Left lung (tissue), 4 donors: ENCODE measurements at regions not wholly inside any gene's neighbourhood (a gene's known extent, or its start where the extent isn't known, plus 50 kb on each side); places are given as distances from the start of the nearest gene placed in this dataset.

Experiments used
- ATAC-seq: fragments of 200-7000 bp; cut with Tn5 transposase; one replicate; pipeline ENCODE4 v1.9.1; 2020; ENCODE audit warnings: moderate library complexity
- DNase-seq, 4 donors: peaks; one replicate each; pipeline ENCODE4 v3.0.0-alpha.2; 2013 to 2020
- H3K27ac ChIP-seq, 2 donors: fragments of 200-600 bp; sonication (generic) in 1 of 2; one replicate each; pipeline versions ENCODE4 v1.5.0 to v1.8.0; 2020 to 2021
- H3K27me3 ChIP-seq, 2 donors: fragments of 200-600 bp; sonication (generic) in 1 of 2; one replicate each; pipeline versions ENCODE4 v1.5.0 to v1.8.0; 2020 to 2021
- H3K36me3 ChIP-seq, 2 donors: fragments of 200-600 bp; sonication (generic) in 1 of 2; one replicate each; pipeline versions ENCODE4 v1.5.0 to v1.8.0; 2020 to 2021
- H3K4me1 ChIP-seq, 2 donors: fragments of 200-600 bp; one replicate each; pipeline ENCODE4 v1.8.0; 2021
- H3K4me3 ChIP-seq, 2 donors: fragments of 200-600 bp; sonication (generic) in 1 of 2; one replicate each; pipeline versions ENCODE4 v1.5.0 to v1.8.0; 2020 to 2021; ENCODE audit warnings: mild to moderate bottlenecking in 1 of 2
- H3K9me3 ChIP-seq, 2 donors: fragments of 200-600 bp; sonication (generic) in 1 of 2; one replicate each; pipeline versions ENCODE4 v1.5.0 to v1.8.0; 2020 to 2021
- intact Hi-C, 2 donors: fragments of 100-400 bp; cut with DNase I; formaldehyde crosslinking; loops; one replicate each; pipeline versions ENCODE4 v1.11.2 to v1.14.2; 2022
- TF ChIP-seq, protein P1 (sequence below), 2 donors: fragments of 200-600 bp; sonication (generic) in 1 of 2; IDR thresholded peaks; one replicate each; pipeline versions ENCODE4 v1.5.0 to v1.8.0; 2021; ENCODE audit warnings: antibody characterized with exemption in 2 of 2
- donor health status: DM: no; HTN: yes; CAD: no.
- donor health status: DM: no; HTN: no; CAD: no.

DNA sequence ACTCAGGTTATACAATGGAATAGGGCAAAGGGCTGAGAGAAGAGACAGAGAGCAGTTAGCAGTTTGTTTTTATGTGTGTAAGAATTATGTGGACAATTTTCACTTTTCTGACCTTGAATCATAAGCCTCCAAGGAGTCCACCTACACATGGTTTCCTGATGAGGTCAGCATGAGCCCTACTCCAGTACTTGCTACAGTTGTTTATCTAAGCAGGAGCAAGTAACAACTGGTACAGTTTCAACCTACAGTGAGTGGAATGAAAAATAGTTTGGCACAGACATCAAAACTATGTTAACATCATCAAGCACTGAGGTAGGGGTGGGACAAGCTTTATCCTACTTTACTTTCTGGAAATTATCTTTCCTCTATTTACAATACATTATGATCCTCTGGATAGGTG, 426.7 kb upstream of the ID4 start:
- H3K9me3 ChIP-seq = peaks cover 0 to 8% of the 10 kb centered on the region in 2 donors
- peak; percentile 98 for ATAC-seq
- peak in 1 of 4 donors; percentile 34 for DNase-seq
- no peak overlapping the region for H3K27ac ChIP-seq
- intact Hi-C loops = no loop called here
- TF ChIP-seq, protein P1, sequence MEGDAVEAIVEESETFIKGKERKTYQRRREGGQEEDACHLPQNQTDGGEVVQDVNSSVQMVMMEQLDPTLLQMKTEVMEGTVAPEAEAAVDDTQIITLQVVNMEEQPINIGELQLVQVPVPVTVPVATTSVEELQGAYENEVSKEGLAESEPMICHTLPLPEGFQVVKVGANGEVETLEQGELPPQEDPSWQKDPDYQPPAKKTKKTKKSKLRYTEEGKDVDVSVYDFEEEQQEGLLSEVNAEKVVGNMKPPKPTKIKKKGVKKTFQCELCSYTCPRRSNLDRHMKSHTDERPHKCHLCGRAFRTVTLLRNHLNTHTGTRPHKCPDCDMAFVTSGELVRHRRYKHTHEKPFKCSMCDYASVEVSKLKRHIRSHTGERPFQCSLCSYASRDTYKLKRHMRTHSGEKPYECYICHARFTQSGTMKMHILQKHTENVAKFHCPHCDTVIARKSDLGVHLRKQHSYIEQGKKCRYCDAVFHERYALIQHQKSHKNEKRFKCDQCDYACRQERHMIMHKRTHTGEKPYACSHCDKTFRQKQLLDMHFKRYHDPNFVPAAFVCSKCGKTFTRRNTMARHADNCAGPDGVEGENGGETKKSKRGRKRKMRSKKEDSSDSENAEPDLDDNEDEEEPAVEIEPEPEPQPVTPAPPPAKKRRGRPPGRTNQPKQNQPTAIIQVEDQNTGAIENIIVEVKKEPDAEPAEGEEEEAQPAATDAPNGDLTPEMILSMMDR (IDR thresholded peaks at IDR 0.05) = no peak
- H3K4me3 ChIP-seq = no peak overlapping the region
- no peaks in the 10 kb centered on the region for H3K4me1 ChIP-seq
- no peaks in the 10 kb centered on the region for H3K36me3 ChIP-seq
- no peaks in the 10 kb centered on the region for H3K27me3 ChIP-seq

DNA sequence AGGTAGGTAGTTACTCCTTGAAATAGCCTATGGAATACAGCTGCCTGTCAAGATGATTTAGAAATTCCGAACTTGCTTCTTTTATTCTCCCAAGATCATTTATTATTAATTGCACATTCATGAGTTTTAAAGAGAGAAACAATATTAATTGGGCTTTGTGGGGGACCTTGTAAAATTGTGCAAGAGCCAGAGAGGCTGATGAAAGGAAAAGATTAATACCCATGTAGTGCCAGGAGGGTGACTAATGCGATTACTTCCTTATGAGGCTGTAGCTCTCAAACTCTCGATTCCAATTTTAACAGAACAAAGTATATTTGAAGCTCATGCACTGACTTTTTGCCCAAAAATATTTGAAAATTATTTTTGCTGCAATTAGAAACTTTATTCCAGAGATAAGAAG, 423.8 kb upstream of the ID4 start:
- Histone ChIP-seq H3K27ac (no peak overlapping the region), H3K27me3 (no peaks in the 10 kb centered on the region), H3K9me3 (no peaks in the 10 kb centered on the region), H3K36me3 (no peaks in the 10 kb centered on the region), H3K4me3 (no peak overlapping the region), H3K4me1 (no peaks in the 10 kb centered on the region)
- DNase-seq (no peak), ATAC-seq (no peak)
- intact Hi-C loops = no loop called here
- TF ChIP-seq, protein P1 (IDR thresholded peaks at IDR 0.05) = no peak

DNA sequence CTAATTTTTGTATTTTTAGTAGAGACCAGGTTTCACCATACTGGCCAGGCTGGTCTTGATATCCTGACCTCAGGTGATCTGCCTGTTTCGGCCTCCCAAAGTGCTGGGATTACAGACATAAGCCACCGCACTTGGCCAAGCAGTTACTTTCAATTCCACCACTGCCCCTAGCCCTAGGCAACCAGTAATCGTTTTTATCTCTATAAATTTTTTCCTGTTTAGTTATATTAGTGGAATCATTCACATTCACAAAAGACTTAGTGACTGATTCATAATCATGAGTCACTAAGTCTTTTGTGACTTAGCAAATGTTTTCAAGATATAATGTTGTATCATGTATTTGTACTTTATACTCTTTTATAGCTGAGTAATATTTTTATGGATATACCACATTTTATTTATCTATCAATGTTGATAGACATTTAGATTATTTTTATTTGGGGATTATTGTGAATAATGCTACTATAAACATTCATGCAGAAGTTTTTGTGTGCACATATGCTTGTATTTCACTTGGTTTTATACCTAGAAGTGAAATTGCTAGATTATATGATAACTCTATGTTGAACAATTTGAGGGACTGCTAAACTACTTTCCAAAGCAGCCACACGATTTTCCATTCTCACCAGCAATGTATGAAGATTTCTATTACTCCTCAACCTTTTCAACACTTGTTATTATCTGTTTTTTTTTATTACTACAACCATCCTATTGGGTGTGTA, 421.4 kb upstream of the ID4 start:
- Histone ChIP-seq H3K27me3 (no peaks in the 10 kb centered on the region), H3K9me3 (no peaks in the 10 kb centered on the region), H3K4me1 (no peaks in the 10 kb centered on the region), H3K4me3 (no peak overlapping the region), H3K36me3 (no peaks in the 10 kb centered on the region), H3K27ac (no peak overlapping the region)
- intact Hi-C loops = no loop called here
- DNase-seq = no peak
- TF ChIP-seq, protein P1 (IDR thresholded peaks at IDR 0.05) = no peak
- no peak for ATAC-seq

DNA sequence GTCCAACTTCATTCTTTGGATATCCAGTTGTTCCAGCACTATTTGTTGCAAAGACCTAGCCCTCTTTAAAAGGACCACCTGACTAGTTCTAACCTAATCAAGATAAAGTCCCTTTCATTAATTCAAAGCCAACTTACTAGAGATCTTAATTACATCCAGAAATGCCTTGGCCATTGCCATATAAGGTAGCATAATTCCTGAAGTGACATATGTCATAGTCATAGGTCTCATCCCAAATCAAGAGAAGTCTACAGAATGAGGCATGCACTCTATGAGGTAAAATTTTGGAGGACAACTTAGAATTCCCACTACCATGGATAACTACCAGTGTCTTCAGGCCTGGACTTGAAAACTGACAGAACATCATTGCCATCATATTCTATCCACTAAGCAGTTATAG, 420.4 kb upstream of the ID4 start:
- no peaks in the 10 kb centered on the region for H3K36me3 ChIP-seq
- TF ChIP-seq, protein P1 (IDR thresholded peaks at IDR 0.05) = no peak
- H3K9me3 ChIP-seq = peaks cover 0 to 4% of the 10 kb centered on the region in 2 donors
- H3K27ac ChIP-seq = no peak overlapping the region
- no peaks in the 10 kb centered on the region for H3K4me1 ChIP-seq
- H3K4me3 ChIP-seq = no peak overlapping the region
- DNase-seq = no peak
- no peak for ATAC-seq
- H3K27me3 ChIP-seq = no peaks in the 10 kb centered on the region
- intact Hi-C loops = no loop called here

- no peaks in the 10 kb centered on the region for H3K4me1 ChIP-seq
- H3K9me3 ChIP-seq = peaks cover 0 to 8% of the 10 kb centered on the region in 2 donors
- peak; percentile 53 for ATAC-seq
- no peak overlapping the region for H3K4me3 ChIP-seq
- no peaks in the 10 kb centered on the region for H3K36me3 ChIP-seq
- no peak for DNase-seq
- no peaks in the 10 kb centered on the region for H3K27me3 ChIP-seq
- TF ChIP-seq, protein P1 (IDR thresholded peaks at IDR 0.05) = no peak
- H3K27ac ChIP-seq = no peak overlapping the region
- intact Hi-C loops = no loop called here
Measured at GRCh38 chr6:19417713-19418112, 419.5 kb upstream of the ID4 start.
